Heart left ventricle (tissue), 16 donors: ENCODE measurements at regions not wholly inside any gene's neighbourhood (a gene's known extent, or its start where the extent isn't known, plus 50 kb on each side); places are given as distances from the start of the nearest gene placed in this dataset.
"Not testable (repeated sequence)": the region's sequence is repeated elsewhere in the genome, so short reads cannot be mapped to it uniquely, and the experiment has no call there.

Experiments
- ATAC-seq, 4 donors: fragments of 200-7000 bp; cut with Tn5 transposase; one replicate each; pipeline ENCODE4 v1.9.1; 2020 to 2022; ENCODE audit warnings: moderate library complexity in 4 of 4, mild to moderate bottlenecking in 3 of 4, moderate number of reproducible peaks in 1 of 4
- DNase-seq, 5 donors: peaks; one replicate each; pipeline ENCODE4 v3.0.0-alpha.2; 2020
- H3K27ac ChIP-seq, 12 donors: fragments of 200-600 bp; sonication (generic) in 4 of 12; one replicate each; pipeline versions ENCODE4 v1.5.0 to v1.8.0; 2016 to 2022; ENCODE audit warnings: mild to moderate bottlenecking in 2 of 12
- H3K27me3 ChIP-seq, 9 donors: fragments of 200-600 bp; sonication (generic) in 2 of 9; one replicate each; pipeline versions ENCODE4 v1.5.1 to v1.8.0; 2016 to 2022; ENCODE audit warnings: mild to moderate bottlenecking in 3 of 9
- H3K36me3 ChIP-seq, 9 donors: fragments of 200-600 bp; sonication (generic) in 2 of 9; one replicate each; pipeline versions ENCODE4 v1.5.0 to v1.8.0; 2018 to 2022; ENCODE audit warnings: mild to moderate bottlenecking in 2 of 9
- H3K4me1 ChIP-seq, 12 donors: fragments of 200-600 bp; sonication (generic) in 4 of 12; one replicate each; pipeline versions ENCODE4 v1.5.0 to v1.8.0; 2016 to 2022; ENCODE audit warnings: mild to moderate bottlenecking in 3 of 12
- H3K4me3 ChIP-seq, 12 donors: fragments of 200-600 bp; sonication (generic) in 4 of 12; one replicate each; pipeline versions ENCODE4 v1.5.0 to v1.8.0; 2017 to 2022; ENCODE audit warnings: mild to moderate bottlenecking in 9 of 12, moderate library complexity in 4 of 12
- H3K9me3 ChIP-seq, 12 donors: fragments of 200-600 bp; sonication (generic) in 4 of 12; one replicate each; pipeline versions ENCODE4 v1.5.0 to v1.8.0; 2016 to 2022; ENCODE audit warnings: mild to moderate bottlenecking in 1 of 12
- WGBS, 4 donors: extraction: QIAGEN DNeasy Blood & Tissue Kit in 2 of 4; methylation state at CpG; one replicate each; pipeline versions ENCODE4 v1.1.5 to v1.1.7; 2013 to 2018; 5-methylcytosine and 5-hydroxymethylcytosine counted together
- intact Hi-C, 10 donors: fragments of 100-400 bp; cut with DNase I; formaldehyde crosslinking; loops; one replicate each; pipeline versions ENCODE4 v1.11.1 to v1.14.2; 2022
- microRNA counts, 2 donors: library from miRNA; unstranded; fragments of <30 nt; microRNA quantifications; one replicate each; lab custom pipeline; 2016
- microRNA-seq, 4 donors: library from miRNA; unstranded; fragments of <30 nt; microRNA quantifications; one replicate each; pipeline versions ENCODE4 to v1.2.0, GENCODE V29; 2017 to 2020
- donor health status: ischemic (EF 13 %, LVEDD 7.1; RV severe dilation, severe dysfunction).
- donor health status: healthy with polysubstance abuse.
- donor health status: DM: no; HTN: yes; CAD: no.
- donor health status: DM: no; HTN: no; CAD: no.
- donor health status: ischemic (EF 25% LVEDD 6.9; RV normal size, moderate dysfunction).
- donor health status: ischemic (EF 25% LVEDD 5.7; RV mildly dilated, moderate dysfunction).
- donor health status: healthy.
- donor health status: DM: yes; HTN: yes; CAD: no.
- donor health status: ischemic (EF 35%, LVEDD 5.7; RV mildly dilated, moderate dysfunction).
- donor health status: nonischemic (EF 11% LVEDD 7.7; RV severe dilation, severe dysfunction).
- donor health status: DM: yes; HTN: yes; CAD: no.
- donor health status: PGD.
- donor health status: ischemic (EF 29% LVEDD 5.4; RV normal size, mild dysfunction).
- donor health status: nonischemic (EF 23%, LVEDD 6.1; RV moderate dilation, normal function).

- ATAC-seq, H3K4me1 ChIP-seq, H3K27me3 ChIP-seq, H3K9me3 ChIP-seq, H3K4me3 ChIP-seq, H3K36me3 ChIP-seq, intact Hi-C loops, H3K27ac ChIP-seq, DNase-seq: not testable (repeated sequence)
- WGBS, 4 donors = 20 to 50% methylated on average over 1 of the region's 1 CpG; no CpG with 5 or more reads in 2 of the 4 donors
These were observed 54.0 kb upstream of the PLGLB2 start for GRCh38 chr2:87693882-87694281.

GRCh38 chr2:87695596-87696323, 52.1 kb upstream of the PLGLB2 start:
- 79 to 96% (median 85%) methylated on average over 8 to 9 of the region's 9 CpGs for WGBS, 4 donors
- H3K36me3 ChIP-seq, H3K27me3 ChIP-seq, H3K4me1 ChIP-seq, H3K4me3 ChIP-seq, H3K9me3 ChIP-seq, DNase-seq, H3K27ac ChIP-seq, ATAC-seq, intact Hi-C loops: not testable (repeated sequence)

MicroRNAs in the stretch of these regions (microRNA counts, 767-probe panel; counts per million panel counts)
- microRNA hsa-miR-4435 (lab: Ali Mortazavi, UCI) = 0 to 71.6 counts per million in 2 donors

Small RNA genes lying in the stretch of these regions (microRNA-seq; reads per million reads assigned to microRNA genes)
- gene MIR4771-1 = 0 reads per million in 4 donors
